ENCODE measurements at regions not wholly inside any gene's neighbourhood (a gene's known extent, or its start where the extent isn't known, plus 50 kb on each side); places are given as distances from the start of the nearest gene placed in this dataset.

DNA sequence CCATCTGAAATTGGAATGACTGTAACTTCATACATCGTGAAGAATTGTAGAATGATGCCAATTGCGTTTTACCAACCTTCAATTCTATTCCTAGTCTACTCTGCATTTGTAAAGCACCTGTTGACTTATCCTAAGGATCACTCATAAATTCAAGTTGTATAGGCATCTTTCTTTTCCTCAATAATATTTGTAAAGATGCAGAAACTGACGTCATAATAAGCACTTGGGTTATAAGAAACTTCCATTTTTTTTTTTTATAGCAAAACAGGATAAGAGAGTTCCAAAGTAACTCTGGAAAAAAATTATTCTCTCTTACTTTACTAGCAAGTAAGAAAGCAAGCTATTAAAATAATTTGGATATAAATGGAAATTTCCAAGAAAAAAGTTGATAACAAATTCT is 1377.4 kb upstream of the ACVR2A start:
- Histone ChIP-seq H3K79me2 (replicated peaks; ENCODE audit: insufficient read depth) (no peaks in the 10 kb centered on the region), H3K4me2 (no peak overlapping the region), H3K27me3 (ENCODE audit: insufficient read depth) (no peaks in the 10 kb centered on the region), H3K4me1 (ENCODE audit: insufficient read depth) (peaks cover 16% of the 10 kb centered on the region; the same call in 1 of the 2 replicates), H3K27ac (ENCODE audit: low read depth) (no peak overlapping the region), H3K36me3 (ENCODE audit: insufficient read depth) (no peaks in the 10 kb centered on the region), H3K9me2 (ENCODE audit: insufficient read depth) (peaks cover 14% of the 10 kb centered on the region; the same call in 1 of the 2 replicates), H3K4me3 (no peak overlapping the region), H3F3A (replicated peaks; ENCODE audit: low read depth) (no peaks in the 10 kb centered on the region), H2AFZ (no peak overlapping the region), H4K20me1 (replicated peaks; ENCODE audit: insufficient read depth) (no peaks in the 10 kb centered on the region)
- H3K4me3 Mint-ChIP-seq = no peak overlapping the region
- TF ChIP-seq NANOG (IDR thresholded peaks at IDR 0.05; ENCODE audit: borderline replicate concordance) (no peak), CREB1 (CRISPR knock-in tag; IDR thresholded peaks at IDR 0.05; ENCODE audit: low read depth) (no peak), JUNB (IDR thresholded peaks at IDR 0.05; ENCODE audit: unreplicated experiment) (no peak), STAT1 (IDR thresholded peaks at IDR 0.05; ENCODE audit: unreplicated experiment) (no peak), ZNF331 (CRISPR knock-in tag; IDR thresholded peaks at IDR 0.05; ENCODE audit: low read depth) (no peak), POLR2AphosphoS5 (IDR thresholded peaks at IDR 0.05; ENCODE audit: low read depth) (no peak), EZH2phosphoT487 (IDR thresholded peaks at IDR 0.05; ENCODE audit: unreplicated experiment) (no peak), EZH2 (IDR thresholded peaks at IDR 0.05; ENCODE audit: low read depth, unreplicated experiment) (no peak), ZNF114 (CRISPR knock-in tag; IDR thresholded peaks at IDR 0.05) (no peak)
- TF ChIP-seq, protein P1, sequence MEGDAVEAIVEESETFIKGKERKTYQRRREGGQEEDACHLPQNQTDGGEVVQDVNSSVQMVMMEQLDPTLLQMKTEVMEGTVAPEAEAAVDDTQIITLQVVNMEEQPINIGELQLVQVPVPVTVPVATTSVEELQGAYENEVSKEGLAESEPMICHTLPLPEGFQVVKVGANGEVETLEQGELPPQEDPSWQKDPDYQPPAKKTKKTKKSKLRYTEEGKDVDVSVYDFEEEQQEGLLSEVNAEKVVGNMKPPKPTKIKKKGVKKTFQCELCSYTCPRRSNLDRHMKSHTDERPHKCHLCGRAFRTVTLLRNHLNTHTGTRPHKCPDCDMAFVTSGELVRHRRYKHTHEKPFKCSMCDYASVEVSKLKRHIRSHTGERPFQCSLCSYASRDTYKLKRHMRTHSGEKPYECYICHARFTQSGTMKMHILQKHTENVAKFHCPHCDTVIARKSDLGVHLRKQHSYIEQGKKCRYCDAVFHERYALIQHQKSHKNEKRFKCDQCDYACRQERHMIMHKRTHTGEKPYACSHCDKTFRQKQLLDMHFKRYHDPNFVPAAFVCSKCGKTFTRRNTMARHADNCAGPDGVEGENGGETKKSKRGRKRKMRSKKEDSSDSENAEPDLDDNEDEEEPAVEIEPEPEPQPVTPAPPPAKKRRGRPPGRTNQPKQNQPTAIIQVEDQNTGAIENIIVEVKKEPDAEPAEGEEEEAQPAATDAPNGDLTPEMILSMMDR (conservative IDR thresholded peaks at IDR 0.05; ENCODE audit: low read depth in 2 of 2) = no peak
- TF ChIP-seq, protein P2, sequence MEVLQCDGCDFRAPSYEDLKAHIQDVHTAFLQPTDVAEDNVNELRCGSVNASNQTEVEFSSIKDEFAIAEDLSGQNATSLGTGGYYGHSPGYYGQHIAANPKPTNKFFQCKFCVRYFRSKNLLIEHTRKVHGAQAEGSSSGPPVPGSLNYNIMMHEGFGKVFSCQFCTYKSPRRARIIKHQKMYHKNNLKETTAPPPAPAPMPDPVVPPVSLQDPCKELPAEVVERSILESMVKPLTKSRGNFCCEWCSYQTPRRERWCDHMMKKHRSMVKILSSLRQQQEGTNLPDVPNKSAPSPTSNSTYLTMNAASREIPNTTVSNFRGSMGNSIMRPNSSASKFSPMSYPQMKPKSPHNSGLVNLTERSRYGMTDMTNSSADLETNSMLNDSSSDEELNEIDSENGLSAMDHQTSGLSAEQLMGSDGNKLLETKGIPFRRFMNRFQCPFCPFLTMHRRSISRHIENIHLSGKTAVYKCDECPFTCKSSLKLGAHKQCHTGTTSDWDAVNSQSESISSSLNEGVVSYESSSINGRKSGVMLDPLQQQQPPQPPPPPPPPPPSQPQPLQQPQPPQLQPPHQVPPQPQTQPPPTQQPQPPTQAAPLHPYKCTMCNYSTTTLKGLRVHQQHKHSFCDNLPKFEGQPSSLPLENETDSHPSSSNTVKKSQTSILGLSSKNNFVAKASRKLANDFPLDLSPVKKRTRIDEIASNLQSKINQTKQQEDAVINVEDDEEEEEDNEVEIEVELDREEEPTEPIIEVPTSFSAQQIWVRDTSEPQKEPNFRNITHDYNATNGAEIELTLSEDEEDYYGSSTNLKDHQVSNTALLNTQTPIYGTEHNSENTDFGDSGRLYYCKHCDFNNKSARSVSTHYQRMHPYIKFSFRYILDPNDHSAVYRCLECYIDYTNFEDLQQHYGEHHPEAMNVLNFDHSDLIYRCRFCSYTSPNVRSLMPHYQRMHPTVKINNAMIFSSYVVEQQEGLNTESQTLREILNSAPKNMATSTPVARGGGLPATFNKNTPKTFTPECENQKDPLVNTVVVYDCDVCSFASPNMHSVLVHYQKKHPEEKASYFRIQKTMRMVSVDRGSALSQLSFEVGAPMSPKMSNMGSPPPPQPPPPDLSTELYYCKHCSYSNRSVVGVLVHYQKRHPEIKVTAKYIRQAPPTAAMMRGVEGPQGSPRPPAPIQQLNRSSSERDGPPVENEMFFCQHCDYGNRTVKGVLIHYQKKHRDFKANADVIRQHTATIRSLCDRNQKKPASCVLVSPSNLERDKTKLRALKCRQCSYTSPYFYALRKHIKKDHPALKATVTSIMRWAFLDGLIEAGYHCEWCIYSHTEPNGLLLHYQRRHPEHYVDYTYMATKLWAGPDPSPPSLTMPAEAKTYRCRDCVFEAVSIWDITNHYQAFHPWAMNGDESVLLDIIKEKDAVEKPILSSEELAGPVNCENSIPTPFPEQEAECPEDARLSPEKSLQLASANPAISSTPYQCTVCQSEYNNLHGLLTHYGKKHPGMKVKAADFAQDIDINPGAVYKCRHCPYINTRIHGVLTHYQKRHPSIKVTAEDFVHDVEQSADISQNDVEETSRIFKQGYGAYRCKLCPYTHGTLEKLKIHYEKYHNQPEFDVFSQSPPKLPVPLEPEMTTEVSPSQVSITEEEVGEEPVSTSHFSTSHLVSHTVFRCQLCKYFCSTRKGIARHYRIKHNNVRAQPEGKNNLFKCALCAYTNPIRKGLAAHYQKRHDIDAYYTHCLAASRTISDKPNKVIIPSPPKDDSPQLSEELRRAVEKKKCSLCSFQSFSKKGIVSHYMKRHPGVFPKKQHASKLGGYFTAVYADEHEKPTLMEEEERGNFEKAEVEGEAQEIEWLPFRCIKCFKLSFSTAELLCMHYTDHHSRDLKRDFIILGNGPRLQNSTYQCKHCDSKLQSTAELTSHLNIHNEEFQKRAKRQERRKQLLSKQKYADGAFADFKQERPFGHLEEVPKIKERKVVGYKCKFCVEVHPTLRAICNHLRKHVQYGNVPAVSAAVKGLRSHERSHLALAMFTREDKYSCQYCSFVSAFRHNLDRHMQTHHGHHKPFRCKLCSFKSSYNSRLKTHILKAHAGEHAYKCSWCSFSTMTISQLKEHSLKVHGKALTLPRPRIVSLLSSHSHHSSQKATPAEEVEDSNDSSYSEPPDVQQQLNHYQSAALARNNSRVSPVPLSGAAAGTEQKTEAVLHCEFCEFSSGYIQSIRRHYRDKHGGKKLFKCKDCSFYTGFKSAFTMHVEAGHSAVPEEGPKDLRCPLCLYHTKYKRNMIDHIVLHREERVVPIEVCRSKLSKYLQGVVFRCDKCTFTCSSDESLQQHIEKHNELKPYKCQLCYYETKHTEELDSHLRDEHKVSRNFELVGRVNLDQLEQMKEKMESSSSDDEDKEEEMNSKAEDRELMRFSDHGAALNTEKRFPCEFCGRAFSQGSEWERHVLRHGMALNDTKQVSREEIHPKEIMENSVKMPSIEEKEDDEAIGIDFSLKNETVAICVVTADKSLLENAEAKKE (CRISPR knock-in tag; IDR thresholded peaks at IDR 0.05) = no peak
- TF ChIP-seq, protein P3, sequence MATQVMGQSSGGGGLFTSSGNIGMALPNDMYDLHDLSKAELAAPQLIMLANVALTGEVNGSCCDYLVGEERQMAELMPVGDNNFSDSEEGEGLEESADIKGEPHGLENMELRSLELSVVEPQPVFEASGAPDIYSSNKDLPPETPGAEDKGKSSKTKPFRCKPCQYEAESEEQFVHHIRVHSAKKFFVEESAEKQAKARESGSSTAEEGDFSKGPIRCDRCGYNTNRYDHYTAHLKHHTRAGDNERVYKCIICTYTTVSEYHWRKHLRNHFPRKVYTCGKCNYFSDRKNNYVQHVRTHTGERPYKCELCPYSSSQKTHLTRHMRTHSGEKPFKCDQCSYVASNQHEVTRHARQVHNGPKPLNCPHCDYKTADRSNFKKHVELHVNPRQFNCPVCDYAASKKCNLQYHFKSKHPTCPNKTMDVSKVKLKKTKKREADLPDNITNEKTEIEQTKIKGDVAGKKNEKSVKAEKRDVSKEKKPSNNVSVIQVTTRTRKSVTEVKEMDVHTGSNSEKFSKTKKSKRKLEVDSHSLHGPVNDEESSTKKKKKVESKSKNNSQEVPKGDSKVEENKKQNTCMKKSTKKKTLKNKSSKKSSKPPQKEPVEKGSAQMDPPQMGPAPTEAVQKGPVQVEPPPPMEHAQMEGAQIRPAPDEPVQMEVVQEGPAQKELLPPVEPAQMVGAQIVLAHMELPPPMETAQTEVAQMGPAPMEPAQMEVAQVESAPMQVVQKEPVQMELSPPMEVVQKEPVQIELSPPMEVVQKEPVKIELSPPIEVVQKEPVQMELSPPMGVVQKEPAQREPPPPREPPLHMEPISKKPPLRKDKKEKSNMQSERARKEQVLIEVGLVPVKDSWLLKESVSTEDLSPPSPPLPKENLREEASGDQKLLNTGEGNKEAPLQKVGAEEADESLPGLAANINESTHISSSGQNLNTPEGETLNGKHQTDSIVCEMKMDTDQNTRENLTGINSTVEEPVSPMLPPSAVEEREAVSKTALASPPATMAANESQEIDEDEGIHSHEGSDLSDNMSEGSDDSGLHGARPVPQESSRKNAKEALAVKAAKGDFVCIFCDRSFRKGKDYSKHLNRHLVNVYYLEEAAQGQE (IDR thresholded peaks at IDR 0.05; ENCODE audit: unreplicated experiment) = no peak
- TF ChIP-seq, protein P4, sequence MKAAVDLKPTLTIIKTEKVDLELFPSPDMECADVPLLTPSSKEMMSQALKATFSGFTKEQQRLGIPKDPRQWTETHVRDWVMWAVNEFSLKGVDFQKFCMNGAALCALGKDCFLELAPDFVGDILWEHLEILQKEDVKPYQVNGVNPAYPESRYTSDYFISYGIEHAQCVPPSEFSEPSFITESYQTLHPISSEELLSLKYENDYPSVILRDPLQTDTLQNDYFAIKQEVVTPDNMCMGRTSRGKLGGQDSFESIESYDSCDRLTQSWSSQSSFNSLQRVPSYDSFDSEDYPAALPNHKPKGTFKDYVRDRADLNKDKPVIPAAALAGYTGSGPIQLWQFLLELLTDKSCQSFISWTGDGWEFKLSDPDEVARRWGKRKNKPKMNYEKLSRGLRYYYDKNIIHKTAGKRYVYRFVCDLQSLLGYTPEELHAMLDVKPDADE (IDR thresholded peaks at IDR 0.05) = no peak
- ATAC-seq (no peak), DNase-seq (ENCODE audit: low spot score) (no peak)
- no peaks in the 10 kb centered on the region for H3K27me3 Mint-ChIP-seq (ENCODE audit: insufficient read depth, low read depth, poor library complexity)
- peaks cover 11% of the 10 kb centered on the region for H3K9me3 Mint-ChIP-seq
- H3K4me1 Mint-ChIP-seq = peaks cover 6% of the 10 kb centered on the region
- H3K27ac Mint-ChIP-seq = no peak overlapping the region
- H3K36me3 Mint-ChIP-seq (ENCODE audit: low read depth) = peaks cover 16% of the 10 kb centered on the region

Measured in GM23338 (cell line).